ENCODE measurements at regions not wholly inside any gene's neighbourhood (a gene's known extent, or its start where the extent isn't known, plus 50 kb on each side); places are given as distances from the start of the nearest gene placed in this dataset.

DNA sequence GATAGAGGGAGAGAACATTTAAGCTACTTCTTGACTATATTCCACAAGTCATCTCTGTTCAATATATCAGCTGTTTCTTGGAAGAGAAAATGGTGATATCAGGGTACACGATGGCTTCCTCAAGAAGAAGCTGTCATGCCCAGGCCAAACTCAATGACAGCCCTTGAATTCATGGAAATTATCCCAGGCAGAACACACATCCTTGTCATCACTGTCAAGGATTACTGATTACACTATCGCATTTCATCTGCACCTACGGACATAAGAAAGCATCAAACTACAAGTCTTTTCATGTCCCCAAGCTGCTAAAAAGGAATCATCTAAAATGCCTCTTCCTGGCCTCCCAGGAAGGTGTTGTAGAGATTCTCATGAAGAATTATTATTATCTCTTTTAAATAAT is 165.2 kb upstream of the SLC7A11 start:
- Histone ChIP-seq H3K36me3 (ENCODE audit: control insufficient read depth in 4 of 4, insufficient read depth in 4 of 4, low read length in 4 of 4) (no peaks in the 10 kb centered on the region), H3K9ac (ENCODE audit: insufficient read depth in 1 of 2, low read length in 2 of 2) (no peak overlapping the region), H3K4me3 (no peak overlapping the region), H3K27me3 (ENCODE audit: control insufficient read depth in 3 of 3, insufficient read depth in 3 of 3, low read length in 2 of 3) (no peaks in the 10 kb centered on the region), H3K9me3 (ENCODE audit: control insufficient read depth in 4 of 4, insufficient read depth in 3 of 4, low read length in 3 of 4) (no peaks in the 10 kb centered on the region), H3K4me1 (ENCODE audit: control insufficient read depth in 5 of 5, insufficient read depth in 5 of 5, low read length in 5 of 5) (peaks cover 0 to 10% (median 3%) of the 10 kb centered on the region in 5 donors), H3K27ac (ENCODE audit: low read depth in 1 of 2, low read length in 1 of 2) (no peak overlapping the region)
- ATAC-seq (ENCODE audit: insufficient read depth, low FRiP score) = no peak
- TF ChIP-seq, protein P1, sequence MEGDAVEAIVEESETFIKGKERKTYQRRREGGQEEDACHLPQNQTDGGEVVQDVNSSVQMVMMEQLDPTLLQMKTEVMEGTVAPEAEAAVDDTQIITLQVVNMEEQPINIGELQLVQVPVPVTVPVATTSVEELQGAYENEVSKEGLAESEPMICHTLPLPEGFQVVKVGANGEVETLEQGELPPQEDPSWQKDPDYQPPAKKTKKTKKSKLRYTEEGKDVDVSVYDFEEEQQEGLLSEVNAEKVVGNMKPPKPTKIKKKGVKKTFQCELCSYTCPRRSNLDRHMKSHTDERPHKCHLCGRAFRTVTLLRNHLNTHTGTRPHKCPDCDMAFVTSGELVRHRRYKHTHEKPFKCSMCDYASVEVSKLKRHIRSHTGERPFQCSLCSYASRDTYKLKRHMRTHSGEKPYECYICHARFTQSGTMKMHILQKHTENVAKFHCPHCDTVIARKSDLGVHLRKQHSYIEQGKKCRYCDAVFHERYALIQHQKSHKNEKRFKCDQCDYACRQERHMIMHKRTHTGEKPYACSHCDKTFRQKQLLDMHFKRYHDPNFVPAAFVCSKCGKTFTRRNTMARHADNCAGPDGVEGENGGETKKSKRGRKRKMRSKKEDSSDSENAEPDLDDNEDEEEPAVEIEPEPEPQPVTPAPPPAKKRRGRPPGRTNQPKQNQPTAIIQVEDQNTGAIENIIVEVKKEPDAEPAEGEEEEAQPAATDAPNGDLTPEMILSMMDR (IDR thresholded peaks at IDR 0.05; ENCODE audit: control extremely low read depth, extremely low read depth) = no peak
- DNase-seq = no peak
- 68 to 74% methylated on average over 3 of the region's 3 CpGs for WGBS, 2 donors

DNA sequence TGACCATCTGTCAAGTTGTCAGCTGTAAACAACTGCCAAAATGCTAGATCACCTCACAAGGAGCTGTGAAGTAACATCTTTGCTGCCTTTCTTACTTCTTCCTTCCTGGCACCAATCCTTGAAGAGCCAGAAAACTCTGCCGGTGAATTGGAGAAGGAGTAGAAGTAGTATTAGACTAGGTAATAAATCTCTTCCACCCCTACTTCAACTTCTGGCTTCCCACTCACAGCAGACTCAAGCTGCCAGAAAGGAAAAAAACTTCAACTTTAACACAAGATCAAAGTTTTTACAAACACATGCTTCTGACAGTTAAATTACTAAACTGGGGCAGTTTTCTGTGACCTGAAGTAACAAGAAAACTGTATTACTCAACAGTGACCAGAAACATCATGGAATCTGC is 164.7 kb upstream of the SLC7A11 start:
- H3K36me3 ChIP-seq (ENCODE audit: control insufficient read depth in 4 of 4, insufficient read depth in 4 of 4, low read length in 4 of 4) = no peaks in the 10 kb centered on the region
- H3K9ac ChIP-seq (ENCODE audit: insufficient read depth in 1 of 2, low read length in 2 of 2) = no peak overlapping the region
- H3K27ac ChIP-seq (ENCODE audit: low read depth in 1 of 2, low read length in 1 of 2) = no peak overlapping the region
- no peak overlapping the region for H3K4me3 ChIP-seq
- peak in 1 of 3 donors; percentile 25 for DNase-seq
- peaks cover 0 to 10% (median 3%) of the 10 kb centered on the region in 5 donors for H3K4me1 ChIP-seq (ENCODE audit: control insufficient read depth in 5 of 5, insufficient read depth in 5 of 5, low read length in 5 of 5)
- TF ChIP-seq, protein P1 (IDR thresholded peaks at IDR 0.05; ENCODE audit: control extremely low read depth, extremely low read depth) = no peak
- H3K27me3 ChIP-seq (ENCODE audit: control insufficient read depth in 3 of 3, insufficient read depth in 3 of 3, low read length in 2 of 3) = no peaks in the 10 kb centered on the region
- ATAC-seq (ENCODE audit: insufficient read depth, low FRiP score) = no peak
- H3K9me3 ChIP-seq (ENCODE audit: control insufficient read depth in 4 of 4, insufficient read depth in 3 of 4, low read length in 3 of 4) = no peaks in the 10 kb centered on the region
- WGBS, 2 donors = 8% methylated on average over 1 of the region's 1 CpG

DNA sequence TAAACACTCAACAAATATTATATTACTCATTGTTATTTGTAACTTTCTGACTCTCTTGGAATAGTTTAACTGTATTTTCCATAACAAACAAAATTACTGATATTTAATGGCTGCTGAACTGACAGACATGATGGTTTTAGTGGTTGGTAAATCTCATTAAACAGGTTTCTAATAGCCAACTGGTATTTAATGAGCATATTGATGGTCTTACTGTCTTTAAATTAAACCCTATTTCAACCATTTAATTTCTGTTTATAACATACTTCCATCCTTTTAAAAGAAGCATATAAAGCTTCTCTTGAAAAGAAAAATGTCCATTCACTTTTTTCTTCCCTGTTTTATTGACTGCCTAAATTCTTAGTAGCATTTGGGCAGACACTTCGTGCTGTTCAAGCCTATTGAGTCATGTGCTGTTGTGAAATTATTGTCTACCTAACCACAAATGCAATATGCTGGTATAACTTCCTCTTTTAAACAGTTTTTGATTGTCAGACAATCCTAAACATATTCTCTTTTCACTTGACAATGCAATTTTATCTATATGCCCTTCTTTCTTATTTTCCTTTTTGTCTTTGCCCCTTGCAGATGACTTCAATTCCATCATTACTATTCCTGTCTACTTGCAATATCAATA is 163.9 kb upstream of the SLC7A11 start:
- no peak for DNase-seq
- Histone ChIP-seq H3K36me3 (ENCODE audit: control insufficient read depth in 4 of 4, insufficient read depth in 4 of 4, low read length in 4 of 4) (no peaks in the 10 kb centered on the region), H3K4me1 (ENCODE audit: control insufficient read depth in 5 of 5, insufficient read depth in 5 of 5, low read length in 5 of 5) (peaks cover 0 to 10% (median 3%) of the 10 kb centered on the region in 5 donors), H3K27ac (ENCODE audit: low read depth in 1 of 2, low read length in 1 of 2) (no peak overlapping the region), H3K4me3 (no peak overlapping the region), H3K27me3 (ENCODE audit: control insufficient read depth in 3 of 3, insufficient read depth in 3 of 3, low read length in 2 of 3) (peaks cover 0 to 2% (median 0%) of the 10 kb centered on the region in 3 donors), H3K9me3 (ENCODE audit: control insufficient read depth in 4 of 4, insufficient read depth in 3 of 4, low read length in 3 of 4) (no peaks in the 10 kb centered on the region), H3K9ac (ENCODE audit: insufficient read depth in 1 of 2, low read length in 2 of 2) (no peak overlapping the region)
- no peak for ATAC-seq (ENCODE audit: insufficient read depth, low FRiP score)
- TF ChIP-seq, protein P1 (IDR thresholded peaks at IDR 0.05; ENCODE audit: control extremely low read depth, extremely low read depth) = no peak
- 30 to 31% methylated on average over 1 of the region's 1 CpG for WGBS, 2 donors

DNA sequence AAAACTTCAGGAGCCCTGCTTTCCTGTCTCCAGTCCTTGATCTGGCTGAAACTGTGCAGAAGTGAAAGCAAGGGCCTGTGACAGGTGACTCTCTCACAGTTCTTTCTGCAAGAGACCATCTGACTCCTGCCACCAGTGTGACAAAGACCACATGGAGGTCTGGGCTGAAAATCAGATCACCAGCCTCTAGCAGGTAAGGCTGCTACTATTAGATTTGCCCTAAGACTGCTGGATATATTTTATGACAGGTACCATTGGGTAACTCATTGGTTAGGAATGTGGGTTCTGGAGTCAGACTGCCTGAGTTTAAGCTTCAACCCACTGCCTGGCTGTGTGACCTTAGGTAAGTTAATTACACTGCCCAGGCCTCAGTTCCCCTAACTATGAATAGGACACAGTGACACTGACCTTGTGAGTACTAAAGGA is 163.3 kb upstream of the SLC7A11 start:
- H3K27me3 ChIP-seq (ENCODE audit: control insufficient read depth in 3 of 3, insufficient read depth in 3 of 3, low read length in 2 of 3) = peaks cover 0 to 2% (median 0%) of the 10 kb centered on the region in 3 donors
- DNase-seq = no peak
- H3K9ac ChIP-seq (ENCODE audit: insufficient read depth in 1 of 2, low read length in 2 of 2) = no peak overlapping the region
- no peak for ATAC-seq (ENCODE audit: insufficient read depth, low FRiP score)
- no peaks in the 10 kb centered on the region for H3K36me3 ChIP-seq (ENCODE audit: control insufficient read depth in 4 of 4, insufficient read depth in 4 of 4, low read length in 4 of 4)
- peaks cover 0 to 13% (median 7%) of the 10 kb centered on the region in 5 donors for H3K4me1 ChIP-seq (ENCODE audit: control insufficient read depth in 5 of 5, insufficient read depth in 5 of 5, low read length in 5 of 5)
- no peak overlapping the region for H3K27ac ChIP-seq (ENCODE audit: low read depth in 1 of 2, low read length in 1 of 2)
- TF ChIP-seq, protein P1 (IDR thresholded peaks at IDR 0.05; ENCODE audit: control extremely low read depth, extremely low read depth) = no peak
- no peak overlapping the region for H3K4me3 ChIP-seq
- peaks cover 0 to 1% (median 0%) of the 10 kb centered on the region in 4 donors for H3K9me3 ChIP-seq (ENCODE audit: control insufficient read depth in 4 of 4, insufficient read depth in 3 of 4, low read length in 3 of 4)
